Activated T-cell treated with anti-CD3 and anti-CD28 coated beads for 48 hours (primary cell): ENCODE measurements at regions not wholly inside any gene's neighbourhood (a gene's known extent, or its start where the extent isn't known, plus 50 kb on each side); places are given as distances from the start of the nearest gene placed in this dataset.

Source experiments
- DNase-seq: peaks from one replicate; pipeline ENCODE4 v3.0.0-alpha.2; 2020; ENCODE audit warnings: low read depth

- no peak for DNase-seq
These were observed 73.4 kb upstream of the DNAH5 start for GRCh38 chr5:14017904-14018303.

DNA sequence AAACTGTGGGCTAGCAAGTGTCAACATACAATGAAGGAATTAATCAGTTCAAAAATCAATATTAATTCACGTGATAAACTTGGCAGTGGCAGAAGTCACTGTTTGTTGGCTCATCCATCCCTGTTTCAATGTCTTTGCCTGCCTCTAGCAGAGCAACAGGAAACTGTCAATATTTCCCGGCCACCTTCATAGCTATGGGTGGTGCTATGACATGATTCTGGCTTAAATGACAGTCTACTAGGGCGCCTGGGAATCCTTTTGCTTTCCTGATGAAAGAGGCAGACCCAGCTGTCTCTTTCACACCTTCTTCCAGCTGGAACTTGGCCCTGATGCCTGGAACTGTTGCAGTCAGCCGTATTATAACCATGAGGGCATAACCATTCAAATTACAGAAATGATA is 72.1 kb upstream of the DNAH5 start:
- DNase-seq: no peak

- DNase-seq: peak; percentile 49
These were observed 66.9 kb upstream of the DNAH5 start for GRCh38 chr5:14011089-14012020.

- no peak for DNase-seq
These were observed 65.1 kb upstream of the DNAH5 start for GRCh38 chr5:14009575-14009974.

- DNase-seq: no peak
These were observed 64.4 kb upstream of the DNAH5 start for GRCh38 chr5:14008819-14009311.

DNA sequence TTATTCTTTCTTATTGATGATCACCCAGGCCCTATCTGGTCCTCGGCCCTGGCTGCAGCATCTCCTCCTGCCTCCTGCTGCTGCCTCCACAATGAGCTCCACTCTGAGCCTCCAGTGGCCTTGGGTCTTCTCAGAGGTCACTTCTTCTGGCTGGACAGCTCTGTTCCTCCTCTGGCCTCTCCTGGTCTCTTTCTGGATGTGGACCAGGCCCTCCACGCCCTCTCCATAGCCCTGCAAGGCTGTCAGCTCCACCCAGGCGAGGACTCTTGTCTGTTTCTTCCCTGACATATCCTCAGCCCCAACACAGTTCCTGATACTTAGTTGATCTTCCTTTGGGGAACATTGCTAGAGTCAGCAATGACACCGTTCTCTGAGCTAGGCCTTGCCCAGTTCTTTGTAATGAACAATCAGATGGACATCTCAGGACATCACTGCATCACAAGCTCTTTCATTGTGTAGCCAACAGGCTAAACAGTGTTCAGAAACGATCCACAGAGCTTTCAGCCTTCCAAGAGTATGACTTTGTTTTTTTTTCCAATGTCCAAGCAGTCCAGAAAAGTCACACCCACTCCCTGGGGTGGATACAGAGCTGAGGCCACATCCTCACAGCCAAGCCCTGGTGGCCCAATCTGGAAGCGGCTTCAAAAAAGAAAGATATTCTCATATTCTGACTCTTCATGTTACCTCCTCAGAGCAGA is 62.5 kb upstream of the DNAH5 start:
- no peak for DNase-seq

- no peak for DNase-seq
These were observed 60.3 kb upstream of the DNAH5 start for GRCh38 chr5:14004598-14005394.

GRCh38 chr5:14003936-14004335 is 59.4 kb upstream of the DNAH5 start:
- no peak for DNase-seq

- no peak for DNase-seq
These were observed 59.0 kb upstream of the DNAH5 start for GRCh38 chr5:14003513-14003912.

GRCh38 chr5:13998254-13998653 is 53.8 kb upstream of the DNAH5 start:
- DNase-seq: no peak

DNA sequence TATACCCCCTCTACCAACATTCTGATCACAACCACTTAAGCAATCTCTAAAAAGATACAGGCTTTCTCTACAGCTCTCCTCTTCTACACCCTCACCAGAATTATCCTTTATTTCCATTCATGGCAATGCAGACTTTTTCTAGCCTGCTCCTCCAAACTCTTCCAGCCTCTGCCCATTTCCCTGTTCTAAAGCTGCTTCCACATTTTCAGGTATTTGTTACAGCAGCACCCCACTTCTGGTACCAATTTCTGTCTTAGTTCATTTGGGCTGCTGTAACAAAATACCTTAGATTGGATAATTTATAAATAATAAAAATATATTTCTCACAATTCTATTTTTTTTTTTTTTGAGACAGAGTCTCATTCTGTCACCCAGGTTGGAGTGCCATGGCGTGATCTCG is 53.0 kb upstream of the DNAH5 start:
- DNase-seq: no peak

DNA sequence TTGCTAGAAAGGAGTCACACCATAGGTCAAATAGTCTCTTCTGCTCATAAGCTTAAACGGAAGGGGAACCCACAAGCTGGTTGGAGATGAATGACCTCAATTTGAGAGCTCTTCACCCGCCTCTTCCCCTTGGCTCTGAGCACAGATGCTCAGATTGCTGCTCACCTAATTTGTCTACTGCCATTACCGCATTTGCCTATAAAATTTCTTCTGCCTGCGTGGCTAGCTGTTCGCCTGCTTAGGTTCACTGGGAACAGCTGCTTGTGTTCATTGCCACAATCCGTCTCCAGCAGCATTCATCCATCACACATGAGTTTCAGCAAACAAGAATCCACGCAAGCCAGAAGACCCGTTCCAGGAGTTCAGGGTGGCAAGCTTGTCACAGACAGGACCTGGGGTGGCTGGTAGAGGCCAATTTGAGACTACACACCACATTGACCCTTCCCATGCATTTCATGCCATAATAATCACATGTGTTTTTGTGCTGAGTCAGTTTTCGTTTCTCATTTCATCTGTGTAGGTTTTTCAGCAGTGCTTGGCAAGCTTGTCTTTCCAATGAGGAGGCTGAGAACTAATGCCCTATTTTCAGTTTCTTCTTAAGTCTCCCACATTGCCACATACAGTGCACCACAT is 50.2 kb upstream of the DNAH5 start:
- DNase-seq: no peak
